Urinary bladder (tissue), 3 donors: ENCODE measurements at regions not wholly inside any gene's neighbourhood (a gene's known extent, or its start where the extent isn't known, plus 50 kb on each side); places are given as distances from the start of the nearest gene placed in this dataset.
"Not testable (repeated sequence)": the region's sequence is repeated elsewhere in the genome, so short reads cannot be mapped to it uniquely, and the experiment has no call there.

Experiments
- DNase-seq: peaks from one replicate; pipeline ENCODE4 v3.0.0-alpha.2; 2015; ENCODE audit errors: extremely low spot score
- H3K27ac ChIP-seq: one replicate; pipeline ENCODE4 v1.5.1; 2013; ENCODE audit warnings: low read depth, mild to moderate bottlenecking, moderate library complexity
- H3K36me3 ChIP-seq: one replicate; pipeline ENCODE4 v1.6.1; 2013; ENCODE audit warnings: mild to moderate bottlenecking, moderate library complexity; ENCODE audit not compliant: insufficient read depth
- H3K4me1 ChIP-seq: one replicate; pipeline ENCODE4 v1.6.1; 2013; ENCODE audit warnings: mild to moderate bottlenecking, moderate library complexity; ENCODE audit not compliant: insufficient read depth
- H3K4me3 ChIP-seq: one replicate; pipeline ENCODE4 v1.5.1; 2013; ENCODE audit warnings: low read depth, low read length
- WGBS: extraction: QIAGEN DNeasy Blood & Tissue Kit; methylation state at CpG from one replicate; pipeline ENCODE4 v1.1.7; 2013; 5-methylcytosine and 5-hydroxymethylcytosine counted together
- donor health status: healthy with polysubstance abuse.
- donor health status: healthy.

- H3K27ac ChIP-seq, DNase-seq, H3K4me1 ChIP-seq, H3K36me3 ChIP-seq, H3K4me3 ChIP-seq: not testable (repeated sequence)
- WGBS: 94% methylated on average over 2 of the region's 2 CpGs
These were observed 52.3 kb upstream of the MAN1A2 start for GRCh38 chr1:117314951-117315350.

- DNase-seq: no peak
- 92% methylated on average over 3 of the region's 3 CpGs for WGBS
- Histone ChIP-seq H3K4me3 (no peak overlapping the region), H3K36me3 (no peaks in the 10 kb centered on the region), H3K4me1 (no peaks in the 10 kb centered on the region), H3K27ac (no peak overlapping the region)
These were observed 53.7 kb upstream of the MAN1A2 start for GRCh38 chr1:117313555-117313954.

- H3K27ac ChIP-seq: no peak overlapping the region
- no peak overlapping the region for H3K4me3 ChIP-seq
- whole genome bisulfite sequencing: 56% methylated on average over 4 of the region's 4 CpGs
- H3K36me3 ChIP-seq: no peaks in the 10 kb centered on the region
- H3K4me1 ChIP-seq: no peaks in the 10 kb centered on the region
- DNase-seq: no peak
These were observed 54.7 kb upstream of the MAN1A2 start for GRCh38 chr1:117312453-117313138.

GRCh38 chr1:117308311-117308916 is 58.8 kb upstream of the MAN1A2 start:
- Histone ChIP-seq H3K36me3 (no peaks in the 10 kb centered on the region), H3K4me3 (no peak overlapping the region), H3K27ac (no peak overlapping the region), H3K4me1 (no peaks in the 10 kb centered on the region)
- DNase-seq: no peak
- WGBS: 57% methylated on average over 3 of the region's 3 CpGs

- Histone ChIP-seq H3K36me3 (no peaks in the 10 kb centered on the region), H3K4me1 (no peaks in the 10 kb centered on the region), H3K4me3 (no peak overlapping the region), H3K27ac (no peak overlapping the region)
- no peak for DNase-seq
- WGBS: 65% methylated on average over 1 of the region's 1 CpG
These were observed 65.3 kb upstream of the MAN1A2 start for GRCh38 chr1:117301901-117302300.

GRCh38 chr1:117300183-117300582 is 67.1 kb upstream of the MAN1A2 start:
- WGBS: 59% methylated on average over 6 of the region's 6 CpGs
- not testable (repeated sequence) for H3K27ac ChIP-seq

GRCh38 chr1:117295001-117295400 is 72.2 kb upstream of the MAN1A2 start:
- no peak for DNase-seq
- WGBS: 62% methylated on average over 2 of the region's 2 CpGs
- no peaks in the 10 kb centered on the region for H3K36me3 ChIP-seq
- no peak overlapping the region for H3K27ac ChIP-seq
- H3K4me3 ChIP-seq: no peak overlapping the region
- H3K4me1 ChIP-seq: no peaks in the 10 kb centered on the region

More at GRCh38 chr1:117300183-117300582, 67.1 kb upstream of the MAN1A2 start:
- H3K4me3 ChIP-seq, DNase-seq, H3K4me1 ChIP-seq, H3K36me3 ChIP-seq: not testable (repeated sequence)

GRCh38 chr1:117290890-117291289 is 76.4 kb upstream of the MAN1A2 start:
- DNase-seq: no peak
- Histone ChIP-seq H3K27ac (no peak overlapping the region), H3K36me3 (no peaks in the 10 kb centered on the region), H3K4me3 (no peak overlapping the region), H3K4me1 (no peaks in the 10 kb centered on the region)

- no peak for DNase-seq
- Histone ChIP-seq H3K4me3 (no peak overlapping the region), H3K36me3 (no peaks in the 10 kb centered on the region), H3K27ac (no peak overlapping the region), H3K4me1 (no peaks in the 10 kb centered on the region)
- WGBS: 50% methylated on average over 3 of the region's 3 CpGs
These were observed 77.9 kb upstream of the MAN1A2 start for GRCh38 chr1:117289316-117289870.

- WGBS: 90% methylated on average over 2 of the region's 2 CpGs
- Histone ChIP-seq H3K27ac (no peak overlapping the region), H3K4me3 (no peak overlapping the region), H3K4me1 (no peaks in the 10 kb centered on the region), H3K36me3 (no peaks in the 10 kb centered on the region)
- no peak for DNase-seq
These were observed 75.8 kb upstream of the VTCN1 start for GRCh38 chr1:117286562-117286961.

- WGBS: 20% methylated on average over 1 of the region's 1 CpG
- Histone ChIP-seq H3K4me1 (no peaks in the 10 kb centered on the region), H3K27ac (no peak overlapping the region), H3K36me3 (no peaks in the 10 kb centered on the region), H3K4me3 (no peak overlapping the region)
- no peak for DNase-seq
These were observed 75.4 kb upstream of the VTCN1 start for GRCh38 chr1:117286145-117286544.

- Histone ChIP-seq H3K4me3 (no peak overlapping the region), H3K36me3 (no peaks in the 10 kb centered on the region), H3K4me1 (no peaks in the 10 kb centered on the region), H3K27ac (no peak overlapping the region)
- DNase-seq: peak; percentile 62
- WGBS: 82% methylated on average over 3 of the region's 3 CpGs
These were observed 73.9 kb upstream of the VTCN1 start for GRCh38 chr1:117284399-117285215.

- Histone ChIP-seq H3K4me3 (no peak overlapping the region), H3K27ac (no peak overlapping the region), H3K4me1 (no peaks in the 10 kb centered on the region), H3K36me3 (no peaks in the 10 kb centered on the region)
- DNase-seq: no peak
- 51% methylated on average over 5 of the region's 5 CpGs for WGBS
These were observed 67.8 kb upstream of the VTCN1 start for GRCh38 chr1:117278531-117278930.

GRCh38 chr1:117275055-117275454 is 64.3 kb upstream of the VTCN1 start:
- DNase-seq: no peak
- H3K27ac ChIP-seq: no peak overlapping the region
- H3K4me1 ChIP-seq: no peaks in the 10 kb centered on the region
- 74% methylated on average over 2 of the region's 2 CpGs for WGBS
- no peak overlapping the region for H3K4me3 ChIP-seq
- H3K36me3 ChIP-seq: no peaks in the 10 kb centered on the region
